NCI-H345 treated with DMSO at 0.1 percent for 48 hours (cell line): ENCODE measurements at regions not wholly inside any gene's neighbourhood (a gene's known extent, or its start where the extent isn't known, plus 50 kb on each side); places are given as distances from the start of the nearest gene placed in this dataset.

Source experiments
- DNase-seq: peaks from one replicate; lab custom pipeline; 2025; ENCODE audit not compliant: unreplicated experiment; lab: John Stamatoyannopoulos, UW

DNA sequence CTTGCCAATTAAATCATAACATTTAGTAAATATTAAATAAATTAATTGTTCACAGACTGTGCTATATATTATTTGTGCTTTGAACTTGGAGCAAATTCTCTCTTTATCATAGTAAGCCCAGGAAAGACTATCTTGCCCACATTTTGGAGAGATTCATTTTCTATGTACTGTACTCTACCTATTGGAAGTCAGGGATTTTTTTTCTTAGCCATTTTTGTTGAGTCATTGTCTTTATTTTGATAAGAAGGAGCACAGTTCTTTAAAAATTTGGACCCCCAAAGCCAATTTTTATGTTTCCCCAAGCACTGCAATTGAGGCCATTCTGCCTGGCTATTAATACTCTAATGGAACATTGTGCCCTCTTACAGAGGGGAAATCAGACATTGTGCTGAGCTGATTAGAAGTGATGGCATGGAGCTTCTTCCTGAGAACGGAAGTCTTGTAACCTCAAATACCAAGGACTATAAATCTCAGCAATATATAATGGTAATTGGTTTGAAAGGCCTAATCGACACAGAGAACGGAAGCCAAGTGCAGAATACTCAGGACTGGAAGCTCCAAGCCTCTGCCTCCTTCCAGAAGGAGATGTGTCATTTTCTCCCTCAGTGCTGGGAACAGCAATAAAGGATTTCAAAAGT is 188.8 kb upstream of the PAPPA start:
- DNase-seq, result no peak

- no peak for DNase-seq
Measured at GRCh38 chr9:115966660-115967059, 186.9 kb upstream of the PAPPA start.

DNA sequence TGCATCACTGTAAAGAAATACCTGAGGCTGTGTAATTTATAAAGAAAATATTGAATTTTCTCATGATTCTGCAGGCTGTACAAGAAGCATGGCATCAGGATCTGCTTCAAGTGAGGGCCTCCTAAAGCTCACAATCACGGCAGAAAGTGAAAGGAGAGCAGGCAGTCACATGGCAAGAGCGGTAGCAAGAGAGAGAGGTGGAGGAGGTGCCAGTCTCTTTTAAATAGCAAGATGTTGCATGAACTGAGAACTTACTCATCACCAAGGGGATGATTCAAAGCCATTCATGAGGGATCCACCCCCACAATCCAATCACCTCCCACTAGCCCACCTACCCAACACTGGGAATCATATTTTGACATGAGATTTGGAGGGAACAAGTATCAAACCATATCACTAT is 184.5 kb upstream of the PAPPA start:
- DNase-seq, result no peak

- DNase-seq, result no peak
Measured at GRCh38 chr9:115972362-115972761, 181.2 kb upstream of the PAPPA start.

DNA sequence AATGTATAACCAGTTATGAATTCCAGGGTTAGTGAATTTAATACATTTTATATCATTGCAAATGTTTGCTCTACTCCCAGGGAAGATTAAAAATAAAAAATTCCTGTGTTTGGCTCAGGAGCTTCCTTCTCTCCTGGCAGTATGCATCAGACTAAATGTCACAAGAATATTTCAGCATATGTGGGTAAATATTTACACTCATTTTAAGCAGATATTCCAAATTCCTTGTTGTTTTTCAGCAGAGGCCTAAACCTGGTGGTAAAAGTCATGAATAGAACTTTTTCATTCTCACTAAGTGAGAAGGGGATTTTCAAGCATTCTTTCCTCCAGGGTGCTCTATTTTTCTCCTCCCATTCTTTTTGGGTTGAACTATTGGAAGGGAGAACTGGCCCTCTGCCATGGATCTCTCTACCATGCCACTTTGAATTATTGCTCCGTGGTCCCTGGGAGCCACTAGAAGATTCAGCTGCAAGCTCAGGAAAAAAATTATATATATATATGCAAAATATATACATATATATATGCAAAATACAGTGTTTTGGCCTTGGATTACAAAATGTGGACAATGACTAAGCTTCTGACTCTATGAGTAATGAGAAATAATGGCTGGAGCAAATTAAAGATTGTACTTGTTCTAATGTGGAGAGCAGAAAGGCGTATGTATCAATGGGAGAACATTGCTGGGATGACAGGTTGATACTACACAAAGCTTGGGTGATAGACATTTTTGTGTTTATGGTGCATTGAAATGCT is 180.6 kb upstream of the PAPPA start:
- DNase-seq, result no peak

- DNase-seq, result no peak
Measured at GRCh38 chr9:115976781-115977180, 176.8 kb upstream of the PAPPA start.

- DNase-seq, result no peak
Measured at GRCh38 chr9:115978091-115978490, 175.5 kb upstream of the PAPPA start.

DNA sequence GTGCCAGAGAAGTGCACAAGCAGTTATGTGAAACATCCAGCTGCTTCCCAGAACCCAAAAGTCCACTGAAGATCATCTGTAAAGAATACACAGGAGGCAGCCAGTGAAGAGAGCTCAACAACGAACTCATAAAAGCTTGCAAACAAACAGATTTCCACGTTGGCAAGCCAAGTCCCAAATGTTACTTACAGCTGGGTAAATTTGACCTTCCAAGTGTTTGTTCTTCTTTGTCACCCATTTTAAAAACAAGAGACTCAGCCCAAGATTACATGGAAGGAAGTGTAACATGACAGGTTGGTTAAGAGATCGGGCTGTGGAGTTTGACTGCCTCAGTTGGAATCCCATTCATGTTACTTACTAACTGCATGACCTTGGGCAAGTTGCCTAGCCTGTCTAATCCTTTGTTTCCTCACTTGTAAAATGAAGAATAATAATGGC is 174.9 kb upstream of the PAPPA start:
- DNase-seq, result peak; percentile 32

GRCh38 chr9:115980054-115980453 is 173.5 kb upstream of the PAPPA start:
- DNase-seq, result no peak

DNA sequence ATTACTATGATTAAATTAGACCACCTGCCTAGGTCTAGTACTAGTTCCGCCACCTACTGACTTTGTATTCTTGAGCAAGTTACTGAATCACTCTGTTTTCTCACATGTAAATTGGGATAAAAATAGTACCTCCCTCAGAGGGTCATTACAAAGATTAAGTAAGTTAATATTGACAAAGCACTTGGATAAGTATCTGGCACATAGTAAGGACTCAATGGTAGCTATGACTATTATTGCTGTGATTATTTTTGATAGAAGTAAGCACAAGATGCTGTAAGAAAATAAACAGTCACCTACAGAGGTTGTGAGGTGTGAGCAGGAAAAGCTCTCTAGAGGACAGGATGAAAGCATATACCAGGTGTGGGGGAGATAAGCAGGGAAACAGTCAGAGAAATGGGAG is 173.1 kb upstream of the PAPPA start:
- no peak for DNase-seq

DNA sequence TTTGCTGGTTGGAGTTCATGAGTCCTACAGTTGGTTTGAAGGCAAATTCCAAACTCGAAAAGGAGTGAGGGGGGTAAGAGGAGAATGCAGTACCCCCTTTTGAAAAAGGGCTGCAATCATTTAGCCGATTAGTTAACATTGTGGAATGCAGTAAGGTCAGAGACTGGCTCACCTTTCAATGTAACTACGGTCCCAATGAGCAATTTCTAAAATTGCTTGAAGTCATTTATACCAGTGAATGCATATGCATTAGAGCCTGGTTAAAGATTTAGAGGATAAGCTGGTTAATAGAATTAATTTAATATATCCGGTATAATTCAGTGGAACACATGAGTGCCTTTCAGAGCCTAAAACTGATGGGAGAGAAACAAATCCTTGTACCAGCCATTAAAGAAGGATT is 172.6 kb upstream of the PAPPA start:
- DNase-seq, result no peak

- DNase-seq, result no peak
Measured at GRCh38 chr9:115983366-115983765, 170.2 kb upstream of the PAPPA start.

GRCh38 chr9:115985657-115986056 is 167.9 kb upstream of the PAPPA start:
- no peak for DNase-seq

DNA sequence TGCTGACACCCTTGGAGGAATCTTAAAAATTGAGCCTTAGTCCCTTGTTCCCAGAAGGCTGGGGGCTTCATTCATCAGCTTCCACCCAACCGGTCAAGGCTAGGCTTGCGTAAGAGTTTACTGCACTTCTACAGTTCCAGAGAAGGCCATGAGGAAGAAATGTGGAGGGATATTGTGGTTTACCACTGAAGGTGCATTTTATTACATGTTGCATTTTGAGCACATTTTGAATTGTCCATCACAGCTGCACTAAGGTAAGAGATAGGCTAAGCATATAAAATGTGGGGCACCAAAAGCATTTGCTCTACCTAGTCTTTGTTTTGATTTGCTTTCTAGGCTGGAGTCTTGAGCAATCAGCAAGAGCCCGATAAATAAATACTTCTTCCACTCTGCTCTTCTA is 167.1 kb upstream of the PAPPA start:
- no peak for DNase-seq

- no peak for DNase-seq
Measured at GRCh38 chr9:115988701-115989100, 164.9 kb upstream of the PAPPA start.

DNA sequence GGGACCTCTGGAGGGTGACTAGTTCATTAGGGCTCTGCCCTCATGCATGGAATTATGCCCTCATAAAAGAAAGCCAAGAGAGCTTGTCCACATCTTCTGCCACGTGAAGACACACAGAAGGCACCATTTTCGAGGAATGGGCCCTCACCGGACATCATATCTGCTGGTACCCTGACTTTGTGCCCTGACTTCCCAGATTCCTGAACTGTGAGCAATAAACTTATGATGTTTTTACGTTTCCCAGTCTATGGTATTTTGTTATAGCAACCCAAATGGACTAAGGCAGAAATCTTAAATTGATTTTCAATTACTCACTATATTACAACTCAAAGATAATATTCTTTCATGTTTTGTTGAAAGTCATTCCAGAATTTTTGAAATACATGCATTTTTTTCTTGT is 163.8 kb upstream of the PAPPA start:
- DNase-seq, result no peak

DNA sequence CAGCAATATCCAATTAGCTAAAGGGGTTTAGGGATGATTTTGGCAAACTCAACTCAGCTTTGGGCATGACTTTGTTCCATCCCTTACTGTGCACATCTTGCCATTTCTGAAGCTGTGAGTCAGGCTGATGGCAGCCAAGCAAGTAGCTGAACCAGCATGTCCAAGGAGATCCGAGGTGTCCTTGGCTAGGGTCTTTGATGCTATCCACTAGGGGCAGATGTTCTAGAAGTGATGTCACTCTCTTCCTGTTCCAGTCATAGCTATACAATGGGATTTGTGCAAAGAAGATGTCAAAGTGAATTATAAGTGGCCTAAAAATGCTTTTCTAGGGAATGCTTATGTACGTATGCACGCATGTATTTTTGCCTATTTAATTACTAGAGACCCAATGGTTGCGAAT is 160.8 kb upstream of the PAPPA start:
- no peak for DNase-seq

GRCh38 chr9:115997923-115998322 is 155.7 kb upstream of the PAPPA start:
- DNase-seq, result no peak

GRCh38 chr9:115998666-115999065 is 154.9 kb upstream of the PAPPA start:
- no peak for DNase-seq

- DNase-seq, result no peak
Measured at GRCh38 chr9:115999498-115999897, 154.1 kb upstream of the PAPPA start.

DNA sequence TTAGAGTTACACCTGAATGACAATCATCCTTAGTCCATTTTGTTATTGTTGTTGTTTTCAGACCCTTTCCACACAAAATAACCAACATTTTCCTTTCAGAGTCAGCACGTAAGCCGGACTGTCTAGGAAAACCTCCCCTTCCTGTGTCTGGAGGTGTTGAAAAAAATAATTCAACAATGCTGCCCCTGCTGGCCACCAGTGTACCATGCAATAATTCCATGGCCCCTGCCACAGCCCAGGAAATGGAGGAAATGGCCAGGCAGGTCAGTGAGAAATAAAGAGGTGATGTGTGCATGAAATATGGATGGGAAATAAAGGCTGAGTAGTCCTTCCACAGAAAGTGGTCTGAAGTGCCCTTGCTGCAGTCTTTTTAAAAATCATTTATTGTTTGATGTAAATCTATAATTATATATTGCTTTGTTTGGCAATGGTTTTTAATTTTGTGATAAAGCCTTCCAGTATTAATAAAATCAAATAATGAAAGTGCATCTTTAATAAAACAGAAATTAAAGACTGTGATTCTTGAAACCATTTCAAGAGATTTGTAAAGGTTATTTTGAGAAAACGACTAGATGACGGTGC is 152.8 kb upstream of the PAPPA start:
- DNase-seq, result no peak

DNA sequence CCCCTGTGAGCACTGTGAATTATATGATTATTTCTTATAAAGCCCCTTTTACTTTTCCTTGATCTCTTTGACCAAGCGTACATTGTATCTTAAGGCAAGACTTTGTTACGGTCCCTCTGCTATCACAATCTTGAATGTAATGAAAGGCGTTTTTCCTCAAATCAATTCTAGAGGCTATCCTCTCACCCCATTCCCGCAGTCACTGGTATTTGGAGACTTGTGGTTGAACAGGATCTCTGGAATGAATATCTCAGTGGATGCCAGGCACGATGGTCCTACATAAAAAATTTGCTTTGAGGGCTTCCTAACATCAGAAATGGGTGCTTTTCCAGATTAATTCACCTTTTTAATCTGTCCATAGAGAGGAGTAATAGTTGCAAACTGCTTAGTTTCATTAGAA is 151.4 kb upstream of the PAPPA start:
- no peak for DNase-seq
